Type B pancreatic cell (in vitro differentiated cells): ENCODE measurements at regions not wholly inside any gene's neighbourhood (a gene's known extent, or its start where the extent isn't known, plus 50 kb on each side); places are given as distances from the start of the nearest gene placed in this dataset.

Experiments used
- DNase-seq: peaks from one replicate; pipeline ENCODE4 v3.0.0; 2021; ENCODE audit warnings: mixed read lengths; ENCODE audit not compliant: unreplicated experiment; ENCODE audit errors: extremely low spot score
- H3K27ac Mint-ChIP-seq: 2 replicates; pipeline ENCODE4 v1.8.0; 2021; ENCODE audit warnings: mild to moderate bottlenecking, mixed read lengths
- H3K27me3 Mint-ChIP-seq: 2 replicates; pipeline ENCODE4 v1.8.0; 2021; ENCODE audit warnings: mixed read lengths
- H3K36me3 Mint-ChIP-seq: 2 replicates; pipeline ENCODE4 v1.8.0; 2021; ENCODE audit warnings: mixed read lengths
- H3K4me1 Mint-ChIP-seq: one replicate; pipeline ENCODE4 v1.8.0; 2021; ENCODE audit warnings: mixed read lengths; ENCODE audit not compliant: unreplicated experiment
- H3K4me3 Mint-ChIP-seq: 2 replicates; pipeline ENCODE4 v1.8.0; 2021; ENCODE audit warnings: mild to moderate bottlenecking, mixed read lengths
- H3K9me3 Mint-ChIP-seq: 2 replicates; pipeline ENCODE4 v1.8.0; 2021; ENCODE audit warnings: mixed read lengths
- CTCF ChIP-seq: fragments of 200-600 bp; sonication (generic); conservative IDR thresholded peaks from 2 replicates; pipeline ENCODE4 v1.5.0; 2021; ENCODE audit warnings: antibody characterized with exemption, mild to moderate bottlenecking

- DNase-seq: no peak
- no peaks in the 10 kb centered on the region for H3K27me3 Mint-ChIP-seq
- H3K4me3 Mint-ChIP-seq: no peak overlapping the region
- H3K4me1 Mint-ChIP-seq: no peaks in the 10 kb centered on the region
- H3K9me3 Mint-ChIP-seq: no peaks in the 10 kb centered on the region
- no peak for TF ChIP-seq CTCF
- no peak overlapping the region for H3K27ac Mint-ChIP-seq
- no peaks in the 10 kb centered on the region for H3K36me3 Mint-ChIP-seq
Measured at GRCh38 chr12:85669911-85670310, 166.3 kb downstream of the RASSF9 start.

- Mint-ChIP-seq H3K4me1 (no peaks in the 10 kb centered on the region), H3K36me3 (no peaks in the 10 kb centered on the region)
Measured at GRCh38 chr12:85672436-85672835, 163.8 kb downstream of the RASSF9 start.

GRCh38 chr12:85673921-85674420, 162.2 kb downstream of the RASSF9 start:
- H3K27ac Mint-ChIP-seq: no peak overlapping the region
- H3K4me1 Mint-ChIP-seq: no peaks in the 10 kb centered on the region
- TF ChIP-seq CTCF: no peak
- H3K36me3 Mint-ChIP-seq: no peaks in the 10 kb centered on the region
- no peaks in the 10 kb centered on the region for H3K27me3 Mint-ChIP-seq
- H3K9me3 Mint-ChIP-seq: no peaks in the 10 kb centered on the region
- no peak overlapping the region for H3K4me3 Mint-ChIP-seq
- DNase-seq: no peak

More at GRCh38 chr12:85672436-85672835, 163.8 kb downstream of the RASSF9 start:
- no peak for TF ChIP-seq CTCF
- H3K27me3 Mint-ChIP-seq: no peaks in the 10 kb centered on the region
- no peak for DNase-seq
- H3K9me3 Mint-ChIP-seq: no peaks in the 10 kb centered on the region
- no peak overlapping the region for H3K27ac Mint-ChIP-seq
- no peak overlapping the region for H3K4me3 Mint-ChIP-seq

GRCh38 chr12:85676816-85677749, 159.1 kb downstream of the RASSF9 start:
- no peak for DNase-seq
- TF ChIP-seq CTCF: no peak
- no peaks in the 10 kb centered on the region for H3K9me3 Mint-ChIP-seq
- no peak overlapping the region for H3K27ac Mint-ChIP-seq
- no peak overlapping the region for H3K4me3 Mint-ChIP-seq
- no peaks in the 10 kb centered on the region for H3K4me1 Mint-ChIP-seq
- no peaks in the 10 kb centered on the region for H3K27me3 Mint-ChIP-seq
- H3K36me3 Mint-ChIP-seq: no peaks in the 10 kb centered on the region

GRCh38 chr12:85679296-85679695, 156.9 kb downstream of the RASSF9 start:
- Mint-ChIP-seq H3K36me3 (no peaks in the 10 kb centered on the region), H3K27me3 (no peaks in the 10 kb centered on the region), H3K9me3 (no peaks in the 10 kb centered on the region), H3K27ac (no peak overlapping the region), H3K4me1 (no peaks in the 10 kb centered on the region), H3K4me3 (no peak overlapping the region)
- no peak for DNase-seq
- TF ChIP-seq CTCF: no peak
